Endothelial cell (in vitro differentiated cells): ENCODE measurements at regions not wholly inside any gene's neighbourhood (a gene's known extent, or its start where the extent isn't known, plus 50 kb on each side); places are given as distances from the start of the nearest gene placed in this dataset.

Source experiments
- DNase-seq: peaks from one replicate; pipeline ENCODE4 v3.0.0; 2021; ENCODE audit warnings: low spot score
- H3K27ac Mint-ChIP-seq: one replicate; pipeline ENCODE4 v1.8.0; 2021; ENCODE audit warnings: mixed read lengths, inconsistent platforms; ENCODE audit not compliant: unreplicated experiment
- H3K27me3 Mint-ChIP-seq: one replicate; pipeline ENCODE4 v1.8.0; 2021; ENCODE audit warnings: mild to moderate bottlenecking, moderate library complexity, mixed read lengths, inconsistent platforms; ENCODE audit not compliant: unreplicated experiment
- H3K36me3 Mint-ChIP-seq: one replicate; pipeline ENCODE4 v1.8.0; 2021; ENCODE audit warnings: mild to moderate bottlenecking, low read depth, mixed read lengths, inconsistent platforms; ENCODE audit not compliant: unreplicated experiment
- H3K4me1 Mint-ChIP-seq: one replicate; pipeline ENCODE4 v1.8.0; 2021; ENCODE audit warnings: mild to moderate bottlenecking, mixed read lengths, inconsistent platforms; ENCODE audit not compliant: unreplicated experiment
- H3K4me3 Mint-ChIP-seq: one replicate; pipeline ENCODE4 v1.8.0; 2021; ENCODE audit warnings: mild to moderate bottlenecking, mixed read lengths, inconsistent platforms; ENCODE audit not compliant: unreplicated experiment
- H3K9me3 Mint-ChIP-seq: one replicate; pipeline ENCODE4 v1.8.0; 2021; ENCODE audit warnings: mixed read lengths, inconsistent platforms; ENCODE audit not compliant: unreplicated experiment
- CTCF ChIP-seq: fragments of 200-600 bp; sonication (generic); IDR thresholded peaks from one replicate; pipeline ENCODE4 v1.5.0; 2021; ENCODE audit warnings: antibody characterized with exemption; ENCODE audit not compliant: unreplicated experiment

- no peak for DNase-seq
- H3K36me3 Mint-ChIP-seq: no peaks in the 10 kb centered on the region
- no peak overlapping the region for H3K27ac Mint-ChIP-seq
- TF ChIP-seq CTCF: no peak
- H3K9me3 Mint-ChIP-seq: no peaks in the 10 kb centered on the region
- H3K4me1 Mint-ChIP-seq: no peaks in the 10 kb centered on the region
- H3K4me3 Mint-ChIP-seq: no peak overlapping the region
- H3K27me3 Mint-ChIP-seq: no peaks in the 10 kb centered on the region
Measured at GRCh38 chr1:238112952-238113621, 222.4 kb upstream of the ZP4 start.

GRCh38 chr1:238111516-238111915, 220.8 kb upstream of the ZP4 start:
- Mint-ChIP-seq H3K36me3 (no peaks in the 10 kb centered on the region), H3K9me3 (no peaks in the 10 kb centered on the region), H3K4me3 (no peak overlapping the region), H3K27me3 (no peaks in the 10 kb centered on the region), H3K27ac (no peak overlapping the region), H3K4me1 (no peaks in the 10 kb centered on the region)
- no peak for TF ChIP-seq CTCF
- DNase-seq: no peak

- Mint-ChIP-seq H3K9me3 (no peaks in the 10 kb centered on the region), H3K4me1 (no peaks in the 10 kb centered on the region), H3K4me3 (no peak overlapping the region), H3K36me3 (no peaks in the 10 kb centered on the region), H3K27me3 (no peaks in the 10 kb centered on the region), H3K27ac (no peak overlapping the region)
- DNase-seq: no peak
- no peak for TF ChIP-seq CTCF
Measured at GRCh38 chr1:238111081-238111480, 220.4 kb upstream of the ZP4 start.

- H3K27me3 Mint-ChIP-seq: no peaks in the 10 kb centered on the region
- no peak overlapping the region for H3K27ac Mint-ChIP-seq
- no peak for TF ChIP-seq CTCF
- H3K4me3 Mint-ChIP-seq: no peak overlapping the region
- no peaks in the 10 kb centered on the region for H3K9me3 Mint-ChIP-seq
- DNase-seq: no peak
- no peaks in the 10 kb centered on the region for H3K4me1 Mint-ChIP-seq
- H3K36me3 Mint-ChIP-seq: no peaks in the 10 kb centered on the region
Measured at GRCh38 chr1:238108417-238108816, 217.7 kb upstream of the ZP4 start.

- H3K27ac Mint-ChIP-seq: no peak overlapping the region
- no peak for DNase-seq
- H3K4me1 Mint-ChIP-seq: no peaks in the 10 kb centered on the region
- H3K9me3 Mint-ChIP-seq: no peaks in the 10 kb centered on the region
- TF ChIP-seq CTCF: no peak
- no peak overlapping the region for H3K4me3 Mint-ChIP-seq
- H3K27me3 Mint-ChIP-seq: no peaks in the 10 kb centered on the region
- no peaks in the 10 kb centered on the region for H3K36me3 Mint-ChIP-seq
Measured at GRCh38 chr1:238107322-238107721, 216.6 kb upstream of the ZP4 start.
